ENCODE measurements at regions not wholly inside any gene's neighbourhood (a gene's known extent, or its start where the extent isn't known, plus 50 kb on each side); places are given as distances from the start of the nearest gene placed in this dataset.

DNA sequence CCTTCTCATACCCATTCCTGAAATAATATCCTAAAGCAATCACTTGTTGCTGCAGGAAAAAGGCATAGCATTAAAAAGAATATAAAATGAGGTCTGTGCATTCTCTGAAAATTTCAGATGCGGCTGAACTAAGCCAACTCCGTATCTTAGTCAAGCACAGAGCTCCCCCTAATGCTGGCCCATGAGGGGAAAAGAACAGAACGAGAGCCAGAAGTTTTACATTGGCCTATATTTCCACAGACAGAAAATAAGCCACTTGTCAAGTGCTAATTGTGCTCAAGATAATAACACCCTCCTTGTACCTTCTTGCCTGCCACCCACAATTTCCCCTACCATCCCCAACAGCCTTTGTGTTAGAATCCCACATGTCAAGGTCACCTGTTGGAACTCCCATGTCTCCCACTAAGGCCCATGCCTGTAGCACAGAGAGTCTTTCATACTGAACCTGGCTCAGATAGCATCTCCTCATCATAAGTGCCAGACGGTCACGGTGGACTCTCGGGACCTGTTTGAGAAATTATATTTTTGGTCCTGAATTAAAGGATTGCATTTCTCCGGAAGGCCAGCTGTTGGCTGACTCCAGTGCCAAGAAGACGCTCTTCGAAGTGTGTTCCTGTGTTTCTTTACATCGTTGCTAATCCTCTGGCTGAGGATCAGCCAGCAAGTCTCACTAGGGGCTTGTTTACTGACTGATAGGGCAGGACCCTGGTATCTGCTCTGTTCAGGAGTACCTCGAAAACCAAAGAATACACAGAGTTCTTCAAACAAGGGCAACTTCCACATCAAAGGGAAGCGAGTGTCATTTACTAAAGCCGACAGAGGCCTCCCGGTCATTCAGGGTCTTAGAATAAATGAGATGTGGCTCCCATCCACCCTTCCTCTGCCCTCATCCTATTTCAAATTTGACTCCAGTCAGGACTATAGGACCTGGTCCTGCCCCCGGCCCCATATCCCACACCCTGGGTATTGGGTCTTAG, 183.4 kb upstream of the FBXL4 start:
- Histone ChIP-seq H3K27ac (no peak overlapping the region), H3K4me1 (no peaks in the 10 kb centered on the region), H3K4me3 (no peak overlapping the region), H3K36me3 (no peaks in the 10 kb centered on the region), H3K9me3 (no peaks in the 10 kb centered on the region), H3K27me3 (no peaks in the 10 kb centered on the region), H3K9ac (ENCODE audit: low read depth in 2 of 2, low read length in 2 of 2) (no peak overlapping the region)
- intact Hi-C loops (cut with DNase I) = no loop called here
- DNase-seq = no peak
- TF ChIP-seq, protein P1, sequence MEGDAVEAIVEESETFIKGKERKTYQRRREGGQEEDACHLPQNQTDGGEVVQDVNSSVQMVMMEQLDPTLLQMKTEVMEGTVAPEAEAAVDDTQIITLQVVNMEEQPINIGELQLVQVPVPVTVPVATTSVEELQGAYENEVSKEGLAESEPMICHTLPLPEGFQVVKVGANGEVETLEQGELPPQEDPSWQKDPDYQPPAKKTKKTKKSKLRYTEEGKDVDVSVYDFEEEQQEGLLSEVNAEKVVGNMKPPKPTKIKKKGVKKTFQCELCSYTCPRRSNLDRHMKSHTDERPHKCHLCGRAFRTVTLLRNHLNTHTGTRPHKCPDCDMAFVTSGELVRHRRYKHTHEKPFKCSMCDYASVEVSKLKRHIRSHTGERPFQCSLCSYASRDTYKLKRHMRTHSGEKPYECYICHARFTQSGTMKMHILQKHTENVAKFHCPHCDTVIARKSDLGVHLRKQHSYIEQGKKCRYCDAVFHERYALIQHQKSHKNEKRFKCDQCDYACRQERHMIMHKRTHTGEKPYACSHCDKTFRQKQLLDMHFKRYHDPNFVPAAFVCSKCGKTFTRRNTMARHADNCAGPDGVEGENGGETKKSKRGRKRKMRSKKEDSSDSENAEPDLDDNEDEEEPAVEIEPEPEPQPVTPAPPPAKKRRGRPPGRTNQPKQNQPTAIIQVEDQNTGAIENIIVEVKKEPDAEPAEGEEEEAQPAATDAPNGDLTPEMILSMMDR (IDR thresholded peaks at IDR 0.05) = no peak

DNA sequence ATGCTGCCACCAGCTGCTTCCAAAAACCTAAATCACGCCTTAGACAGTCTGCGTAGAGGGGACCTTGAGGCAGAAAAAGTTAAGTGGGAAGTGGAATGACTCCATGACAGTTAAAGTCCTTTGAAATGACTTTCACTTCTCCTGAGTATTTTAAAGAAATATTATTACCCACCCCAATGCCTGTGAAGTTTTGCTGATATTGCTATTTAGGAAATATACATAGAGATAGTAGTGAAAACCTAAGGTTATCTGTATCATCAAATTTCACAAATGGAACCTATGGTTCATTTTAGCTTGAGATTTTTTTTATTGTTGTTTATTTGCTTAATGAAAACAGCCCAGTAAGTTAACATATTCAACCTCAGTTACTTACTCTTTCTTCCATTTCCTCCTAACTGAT, 182.1 kb upstream of the FBXL4 start:
- no peak overlapping the region for H3K9ac ChIP-seq (ENCODE audit: low read depth in 2 of 2, low read length in 2 of 2)
- H3K4me1 ChIP-seq = no peaks in the 10 kb centered on the region
- H3K4me3 ChIP-seq = no peak overlapping the region
- DNase-seq = no peak
- intact Hi-C loops (cut with DNase I) = no loop called here
- no peaks in the 10 kb centered on the region for H3K27me3 ChIP-seq
- no peaks in the 10 kb centered on the region for H3K9me3 ChIP-seq
- H3K27ac ChIP-seq = no peak overlapping the region
- H3K36me3 ChIP-seq = no peaks in the 10 kb centered on the region
- TF ChIP-seq, protein P1 (IDR thresholded peaks at IDR 0.05) = no peak

DNA sequence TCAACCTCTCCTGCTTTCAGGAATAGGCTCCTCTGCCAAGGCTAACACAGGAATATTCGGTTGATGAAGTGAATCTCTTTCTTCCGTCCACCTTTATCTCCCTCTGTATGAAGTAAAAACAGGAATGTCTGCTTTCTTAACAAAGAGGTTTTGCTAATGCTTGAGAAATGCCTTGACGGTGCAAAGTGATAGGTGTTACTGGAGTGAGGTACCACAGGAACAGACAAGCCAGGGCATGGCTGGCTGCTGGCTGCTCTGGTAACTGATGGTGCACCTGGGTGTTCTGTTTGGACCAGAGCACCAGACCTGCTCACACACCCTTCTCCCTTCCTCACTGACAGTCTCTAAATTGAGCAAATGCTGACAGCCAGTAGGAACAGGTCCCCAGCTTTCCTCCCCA, 174.0 kb upstream of the FBXL4 start:
- Histone ChIP-seq H3K4me3 (no peak overlapping the region), H3K9ac (ENCODE audit: low read depth in 2 of 2, low read length in 2 of 2) (no peak overlapping the region), H3K36me3 (no peaks in the 10 kb centered on the region), H3K27ac (no peak overlapping the region), H3K4me1 (no peaks in the 10 kb centered on the region), H3K9me3 (no peaks in the 10 kb centered on the region), H3K27me3 (no peaks in the 10 kb centered on the region)
- intact Hi-C loops (cut with DNase I) = loop anchor here (5.0 kb wide), 1 partner anchor 1624 kb away; no protein-coding TSS in a partner anchor
- no peak for DNase-seq
- TF ChIP-seq, protein P1 (IDR thresholded peaks at IDR 0.05) = no peak

DNA sequence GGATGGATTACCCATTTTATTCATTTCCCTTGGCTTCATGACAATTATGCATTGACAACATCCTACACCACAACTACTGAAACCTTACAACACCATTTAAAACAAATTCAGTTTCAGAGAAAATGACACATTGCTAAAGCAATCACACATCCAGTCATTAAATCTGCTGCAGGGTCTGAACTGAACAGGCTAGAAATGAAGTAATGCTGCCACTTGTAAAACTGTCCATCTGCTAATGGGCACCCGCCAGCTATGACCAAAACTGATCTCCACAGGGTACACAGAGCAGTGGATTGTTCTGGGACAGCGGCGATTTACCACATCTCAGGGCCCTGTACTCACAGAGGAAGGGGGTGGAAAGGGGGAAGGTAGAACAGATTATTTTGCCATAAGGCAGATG, 172.9 kb upstream of the FBXL4 start:
- H3K4me3 ChIP-seq = no peak overlapping the region
- TF ChIP-seq, protein P1 (IDR thresholded peaks at IDR 0.05) = no peak

DNA sequence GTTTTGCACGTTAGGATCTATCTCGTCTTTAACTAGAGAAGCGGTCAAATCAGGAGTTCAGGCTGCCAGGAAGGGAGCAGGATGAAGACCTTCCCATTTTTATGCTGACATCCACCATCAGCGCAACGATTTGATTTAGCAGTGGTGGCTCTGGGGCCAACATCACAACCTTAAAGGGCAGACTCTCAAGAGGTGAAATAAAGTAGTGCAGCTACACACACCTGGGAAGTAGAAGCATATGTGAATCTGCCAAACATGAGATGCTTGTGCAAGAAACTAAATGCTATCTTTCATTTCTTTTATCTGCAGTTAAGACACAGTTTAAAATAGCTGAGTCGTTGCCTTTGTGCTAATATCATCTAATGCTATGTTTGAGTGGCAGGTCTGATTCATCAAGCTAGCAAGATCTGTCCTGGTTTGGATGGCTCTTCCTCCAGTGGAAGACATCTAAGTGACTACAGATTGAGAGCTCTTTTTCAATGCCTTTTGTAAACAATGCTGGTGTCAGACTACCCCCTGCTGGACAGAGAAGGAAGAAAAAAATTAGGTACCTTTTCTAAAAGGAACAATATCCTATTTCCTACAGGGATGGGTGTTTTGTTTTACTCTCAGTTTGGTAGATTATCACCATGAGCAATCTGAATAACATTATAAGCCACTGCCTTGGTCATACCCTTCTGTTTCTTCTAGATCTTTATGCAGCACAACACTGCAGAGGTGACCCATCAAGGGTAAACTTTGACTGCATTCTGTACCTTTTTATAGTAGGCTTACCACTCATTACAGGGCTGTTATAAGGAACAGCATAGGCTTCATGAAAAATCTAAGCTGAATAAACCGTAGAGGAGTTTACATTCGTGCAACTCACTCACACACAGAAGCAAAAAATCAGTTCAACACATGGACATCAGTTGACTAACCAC, 171.6 kb upstream of the FBXL4 start:
- Histone ChIP-seq H3K4me1 (no peaks in the 10 kb centered on the region), H3K27ac (no peak overlapping the region), H3K9me3 (no peaks in the 10 kb centered on the region), H3K4me3 (no peak overlapping the region), H3K36me3 (no peaks in the 10 kb centered on the region), H3K27me3 (no peaks in the 10 kb centered on the region), H3K9ac (ENCODE audit: low read depth in 2 of 2, low read length in 2 of 2) (no peak overlapping the region)
- DNase-seq = peak; percentile 33
- TF ChIP-seq, protein P1 (IDR thresholded peaks at IDR 0.05) = peak; percentile 51
- intact Hi-C loops (cut with DNase I) = loop anchor here (5.0 kb wide), 1 partner anchor 1622 kb away; no protein-coding TSS in a partner anchor

More for the DNA sequence above, 172.9 kb upstream of the FBXL4 start:
- H3K4me1 ChIP-seq = no peaks in the 10 kb centered on the region
- no peak overlapping the region for H3K27ac ChIP-seq
- no peak for DNase-seq
- intact Hi-C loops (cut with DNase I) = loop anchor here (5.0 kb wide), 1 partner anchor 1623 kb away; no protein-coding TSS in a partner anchor
- H3K36me3 ChIP-seq = no peaks in the 10 kb centered on the region
- H3K9ac ChIP-seq (ENCODE audit: low read depth in 2 of 2, low read length in 2 of 2) = no peak overlapping the region
- H3K9me3 ChIP-seq = no peaks in the 10 kb centered on the region
- no peaks in the 10 kb centered on the region for H3K27me3 ChIP-seq
